H1 (cell line): ENCODE measurements at regions not wholly inside any gene's neighbourhood (a gene's known extent, or its start where the extent isn't known, plus 50 kb on each side); places are given as distances from the start of the nearest gene placed in this dataset.

Experiments used
- TF ChIP-seq, protein P1 (sequence below): fragments of 300-600 bp; sonication (generic); IDR thresholded peaks from 2 replicates; pipeline ENCODE4 v1.7.1; 2012; ENCODE audit warnings: low read length, moderate library complexity, mild to moderate bottlenecking, inconsistent platforms; ENCODE audit not compliant: insufficient replicate concordance

GRCh38 chr4:27728892-27729291, 868.3 kb downstream of the STIM2 start (continued):
- TF ChIP-seq, protein P1, sequence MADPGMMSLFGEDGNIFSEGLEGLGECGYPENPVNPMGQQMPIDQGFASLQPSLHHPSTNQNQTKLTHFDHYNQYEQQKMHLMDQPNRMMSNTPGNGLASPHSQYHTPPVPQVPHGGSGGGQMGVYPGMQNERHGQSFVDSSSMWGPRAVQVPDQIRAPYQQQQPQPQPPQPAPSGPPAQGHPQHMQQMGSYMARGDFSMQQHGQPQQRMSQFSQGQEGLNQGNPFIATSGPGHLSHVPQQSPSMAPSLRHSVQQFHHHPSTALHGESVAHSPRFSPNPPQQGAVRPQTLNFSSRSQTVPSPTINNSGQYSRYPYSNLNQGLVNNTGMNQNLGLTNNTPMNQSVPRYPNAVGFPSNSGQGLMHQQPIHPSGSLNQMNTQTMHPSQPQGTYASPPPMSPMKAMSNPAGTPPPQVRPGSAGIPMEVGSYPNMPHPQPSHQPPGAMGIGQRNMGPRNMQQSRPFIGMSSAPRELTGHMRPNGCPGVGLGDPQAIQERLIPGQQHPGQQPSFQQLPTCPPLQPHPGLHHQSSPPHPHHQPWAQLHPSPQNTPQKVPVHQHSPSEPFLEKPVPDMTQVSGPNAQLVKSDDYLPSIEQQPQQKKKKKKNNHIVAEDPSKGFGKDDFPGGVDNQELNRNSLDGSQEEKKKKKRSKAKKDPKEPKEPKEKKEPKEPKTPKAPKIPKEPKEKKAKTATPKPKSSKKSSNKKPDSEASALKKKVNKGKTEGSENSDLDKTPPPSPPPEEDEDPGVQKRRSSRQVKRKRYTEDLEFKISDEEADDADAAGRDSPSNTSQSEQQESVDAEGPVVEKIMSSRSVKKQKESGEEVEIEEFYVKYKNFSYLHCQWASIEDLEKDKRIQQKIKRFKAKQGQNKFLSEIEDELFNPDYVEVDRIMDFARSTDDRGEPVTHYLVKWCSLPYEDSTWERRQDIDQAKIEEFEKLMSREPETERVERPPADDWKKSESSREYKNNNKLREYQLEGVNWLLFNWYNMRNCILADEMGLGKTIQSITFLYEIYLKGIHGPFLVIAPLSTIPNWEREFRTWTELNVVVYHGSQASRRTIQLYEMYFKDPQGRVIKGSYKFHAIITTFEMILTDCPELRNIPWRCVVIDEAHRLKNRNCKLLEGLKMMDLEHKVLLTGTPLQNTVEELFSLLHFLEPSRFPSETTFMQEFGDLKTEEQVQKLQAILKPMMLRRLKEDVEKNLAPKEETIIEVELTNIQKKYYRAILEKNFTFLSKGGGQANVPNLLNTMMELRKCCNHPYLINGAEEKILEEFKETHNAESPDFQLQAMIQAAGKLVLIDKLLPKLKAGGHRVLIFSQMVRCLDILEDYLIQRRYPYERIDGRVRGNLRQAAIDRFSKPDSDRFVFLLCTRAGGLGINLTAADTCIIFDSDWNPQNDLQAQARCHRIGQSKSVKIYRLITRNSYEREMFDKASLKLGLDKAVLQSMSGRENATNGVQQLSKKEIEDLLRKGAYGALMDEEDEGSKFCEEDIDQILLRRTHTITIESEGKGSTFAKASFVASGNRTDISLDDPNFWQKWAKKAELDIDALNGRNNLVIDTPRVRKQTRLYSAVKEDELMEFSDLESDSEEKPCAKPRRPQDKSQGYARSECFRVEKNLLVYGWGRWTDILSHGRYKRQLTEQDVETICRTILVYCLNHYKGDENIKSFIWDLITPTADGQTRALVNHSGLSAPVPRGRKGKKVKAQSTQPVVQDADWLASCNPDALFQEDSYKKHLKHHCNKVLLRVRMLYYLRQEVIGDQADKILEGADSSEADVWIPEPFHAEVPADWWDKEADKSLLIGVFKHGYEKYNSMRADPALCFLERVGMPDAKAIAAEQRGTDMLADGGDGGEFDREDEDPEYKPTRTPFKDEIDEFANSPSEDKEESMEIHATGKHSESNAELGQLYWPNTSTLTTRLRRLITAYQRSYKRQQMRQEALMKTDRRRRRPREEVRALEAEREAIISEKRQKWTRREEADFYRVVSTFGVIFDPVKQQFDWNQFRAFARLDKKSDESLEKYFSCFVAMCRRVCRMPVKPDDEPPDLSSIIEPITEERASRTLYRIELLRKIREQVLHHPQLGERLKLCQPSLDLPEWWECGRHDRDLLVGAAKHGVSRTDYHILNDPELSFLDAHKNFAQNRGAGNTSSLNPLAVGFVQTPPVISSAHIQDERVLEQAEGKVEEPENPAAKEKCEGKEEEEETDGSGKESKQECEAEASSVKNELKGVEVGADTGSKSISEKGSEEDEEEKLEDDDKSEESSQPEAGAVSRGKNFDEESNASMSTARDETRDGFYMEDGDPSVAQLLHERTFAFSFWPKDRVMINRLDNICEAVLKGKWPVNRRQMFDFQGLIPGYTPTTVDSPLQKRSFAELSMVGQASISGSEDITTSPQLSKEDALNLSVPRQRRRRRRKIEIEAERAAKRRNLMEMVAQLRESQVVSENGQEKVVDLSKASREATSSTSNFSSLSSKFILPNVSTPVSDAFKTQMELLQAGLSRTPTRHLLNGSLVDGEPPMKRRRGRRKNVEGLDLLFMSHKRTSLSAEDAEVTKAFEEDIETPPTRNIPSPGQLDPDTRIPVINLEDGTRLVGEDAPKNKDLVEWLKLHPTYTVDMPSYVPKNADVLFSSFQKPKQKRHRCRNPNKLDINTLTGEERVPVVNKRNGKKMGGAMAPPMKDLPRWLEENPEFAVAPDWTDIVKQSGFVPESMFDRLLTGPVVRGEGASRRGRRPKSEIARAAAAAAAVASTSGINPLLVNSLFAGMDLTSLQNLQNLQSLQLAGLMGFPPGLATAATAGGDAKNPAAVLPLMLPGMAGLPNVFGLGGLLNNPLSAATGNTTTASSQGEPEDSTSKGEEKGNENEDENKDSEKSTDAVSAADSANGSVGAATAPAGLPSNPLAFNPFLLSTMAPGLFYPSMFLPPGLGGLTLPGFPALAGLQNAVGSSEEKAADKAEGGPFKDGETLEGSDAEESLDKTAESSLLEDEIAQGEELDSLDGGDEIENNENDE = no peak
